Neural cell (in vitro differentiated cells): ENCODE measurements at regions not wholly inside any gene's neighbourhood (a gene's known extent, or its start where the extent isn't known, plus 50 kb on each side); places are given as distances from the start of the nearest gene placed in this dataset.

Source experiments
- H2AFZ ChIP-seq: fragments of 200-600, 300-800 bp; sonication (generic), shearing (Covaris generic); 2 replicates; pipeline ENCODE4 v1.6.0; 2014; ENCODE audit warnings: low read depth, mild to moderate bottlenecking, antibody characterized with exemption, low read length, moderate library complexity
- H3F3A ChIP-seq: fragments of 200-600 bp; shearing (Covaris generic); 2 replicates; pipeline ENCODE4 v1.6.1; 2016; ENCODE audit warnings: mild to moderate bottlenecking, moderate library complexity, mixed read lengths, antibody characterized with exemption, low read length; ENCODE audit not compliant: insufficient read depth, poor library complexity, severe bottlenecking
- H3K27ac ChIP-seq: fragments of 200-600, 300-800 bp; sonication (generic), shearing (Covaris generic); 2 replicates; pipeline ENCODE4 v1.5.1; 2014; ENCODE audit warnings: mild to moderate bottlenecking, low read length, moderate library complexity
- H3K27me3 ChIP-seq: fragments of 300-800, 200-600 bp; sonication (generic), shearing (Covaris generic); 2 replicates; pipeline ENCODE4 v1.6.0; 2014; ENCODE audit warnings: mild to moderate bottlenecking, low read depth, low read length, moderate library complexity; ENCODE audit not compliant: insufficient read depth
- H3K36me3 ChIP-seq: fragments of 300-800, 200-600 bp; sonication (generic), shearing (Covaris generic); 2 replicates; pipeline ENCODE4 v1.5.1; 2014; ENCODE audit warnings: mild to moderate bottlenecking, antibody characterized with exemption, low read length, moderate library complexity; ENCODE audit not compliant: insufficient read depth
- H3K4me2 ChIP-seq: fragments of 300-800, 200-600 bp; sonication (generic), shearing (Covaris generic); 2 replicates; pipeline ENCODE4 v1.6.0; 2014; ENCODE audit warnings: mild to moderate bottlenecking, low read length
- H3K4me3 ChIP-seq: fragments of 300-800, 200-600 bp; sonication (generic), shearing (Covaris generic); 2 replicates; pipeline ENCODE4 v1.5.1; 2014; ENCODE audit warnings: mild to moderate bottlenecking, low read length, moderate library complexity
- H3K79me2 ChIP-seq: fragments of 200-600 bp; shearing (Covaris generic); replicated peaks from 2 replicates; pipeline ENCODE4 v1.6.0; 2014; ENCODE audit warnings: mild to moderate bottlenecking, low read length, moderate library complexity; ENCODE audit not compliant: insufficient read depth
- H3K9ac ChIP-seq: fragments of 300-800, 200-600 bp; sonication (generic), shearing (Covaris generic); 2 replicates; pipeline ENCODE4 v1.6.1; 2016; ENCODE audit warnings: mild to moderate bottlenecking, low read length, mixed read lengths
- H3K9me2 ChIP-seq: fragments of 200-600 bp; shearing (Covaris generic); 2 replicates; pipeline ENCODE4 v1.6.1; 2016; ENCODE audit warnings: mild to moderate bottlenecking, low read length, mixed read lengths; ENCODE audit not compliant: insufficient read depth
- H3K9me3 ChIP-seq: fragments of 200-600, 300-800 bp; sonication (generic), shearing (Covaris generic); 2 replicates; pipeline ENCODE4 v1.6.1; 2016; ENCODE audit warnings: mild to moderate bottlenecking, mixed run types, low read length, moderate library complexity, mixed read lengths
- H4K20me1 ChIP-seq: fragments of 200-600 bp; shearing (Covaris generic); 2 replicates; pipeline ENCODE4 v1.6.1; 2016; ENCODE audit warnings: mild to moderate bottlenecking, mixed run types; ENCODE audit not compliant: insufficient read depth
- CTCF ChIP-seq: fragments of 450-650 bp; IDR thresholded peaks from 2 replicates; pipeline ENCODE4 v1.5.1; 2014; ENCODE audit warnings: antibody characterized with exemption, mild to moderate bottlenecking, moderate library complexity; ENCODE audit not compliant: poor library complexity, severe bottlenecking
- EP300 ChIP-seq: fragments of 450-650 bp; conservative IDR thresholded peaks from 2 replicates; pipeline ENCODE4 v1.6.1; 2014; ENCODE audit warnings: antibody characterized with exemption, mild to moderate bottlenecking, moderate library complexity; ENCODE audit not compliant: poor library complexity, severe bottlenecking
- EZH2 ChIP-seq: fragments of 200-600, 300-800 bp; shearing (Covaris generic), sonication (generic); IDR thresholded peaks from 2 replicates; pipeline ENCODE4 v1.6.1; 2014; ENCODE audit warnings: antibody characterized with exemption, low read length, borderline replicate concordance, mild to moderate bottlenecking; ENCODE audit not compliant: insufficient read depth, poor library complexity, severe bottlenecking
- MXI1 ChIP-seq: fragments of 450-650 bp; conservative IDR thresholded peaks from 2 replicates; pipeline ENCODE4 v1.6.1; 2014; ENCODE audit warnings: antibody characterized with exemption, mild to moderate bottlenecking; ENCODE audit not compliant: poor library complexity, severe bottlenecking
- POLR2AphosphoS5 ChIP-seq: IDR thresholded peaks from 2 replicates; pipeline ENCODE4 v1.6.1; 2012
- RAD21 ChIP-seq: fragments of 450-650 bp; conservative IDR thresholded peaks from 2 replicates; pipeline ENCODE4 v1.6.1; 2014; ENCODE audit warnings: antibody characterized with exemption, mild to moderate bottlenecking, moderate library complexity
- REST ChIP-seq: IDR thresholded peaks from 2 replicates; pipeline ENCODE4 v1.6.1; 2012; ENCODE audit warnings: borderline replicate concordance
- SMC3 ChIP-seq: fragments of 450-650 bp; conservative IDR thresholded peaks from 2 replicates; pipeline ENCODE4 v1.6.1; 2014; ENCODE audit warnings: antibody characterized with exemption, mild to moderate bottlenecking, moderate library complexity; ENCODE audit not compliant: poor library complexity
- TAF1 ChIP-seq: IDR thresholded peaks from 2 replicates; pipeline ENCODE4 v1.6.1; 2012; ENCODE audit warnings: low read depth

- H3K9ac ChIP-seq, result no peak overlapping the region
- no peaks in the 10 kb centered on the region for H3K9me2 ChIP-seq
- H3K27me3 ChIP-seq, result no peaks in the 10 kb centered on the region
- H3K4me2 ChIP-seq, result no peak overlapping the region
- TF ChIP-seq MXI1, result no peak
- no peaks in the 10 kb centered on the region for H3K36me3 ChIP-seq
- no peak overlapping the region for H3K27ac ChIP-seq
- H3K9me3 ChIP-seq, result no peaks in the 10 kb centered on the region
- H3K4me3 ChIP-seq, result no peak overlapping the region
- no peaks in the 10 kb centered on the region for H4K20me1 ChIP-seq
- H3K79me2 ChIP-seq, result no peaks in the 10 kb centered on the region
- no peak overlapping the region for H2AFZ ChIP-seq
- no peaks in the 10 kb centered on the region for H3F3A ChIP-seq
Observed at GRCh38 chr4:4753643-4754042, 105.8 kb upstream of the MSX1 start.

- H3K9me2 ChIP-seq, result no peaks in the 10 kb centered on the region
- H3K4me3 ChIP-seq, result no peak overlapping the region
- H3K9me3 ChIP-seq, result peaks cover under 1% of the 10 kb centered on the region
- H3K79me2 ChIP-seq, result no peaks in the 10 kb centered on the region
- no peaks in the 10 kb centered on the region for H3F3A ChIP-seq
- H3K9ac ChIP-seq, result no peak overlapping the region
- no peaks in the 10 kb centered on the region for H3K27me3 ChIP-seq
- no peak overlapping the region for H2AFZ ChIP-seq
- no peaks in the 10 kb centered on the region for H4K20me1 ChIP-seq
- no peaks in the 10 kb centered on the region for H3K36me3 ChIP-seq
- H3K27ac ChIP-seq, result no peak overlapping the region
- TF ChIP-seq TAF1 (no peak), SMC3 (no peak), CTCF (no peak), MXI1 (no peak), RAD21 (no peak), EP300 (no peak), REST (no peak), POLR2AphosphoS5 (no peak), EZH2 (no peak)
- H3K4me2 ChIP-seq, result no peak overlapping the region
Observed at GRCh38 chr4:4752576-4753401, 106.7 kb upstream of the MSX1 start.
